ENCODE measurements at regions not wholly inside any gene's neighbourhood (a gene's known extent, or its start where the extent isn't known, plus 50 kb on each side); places are given as distances from the start of the nearest gene placed in this dataset.
A peak's percentile ranks its signal among the peaks of the same experiment; 100 is the strongest.

DNA sequence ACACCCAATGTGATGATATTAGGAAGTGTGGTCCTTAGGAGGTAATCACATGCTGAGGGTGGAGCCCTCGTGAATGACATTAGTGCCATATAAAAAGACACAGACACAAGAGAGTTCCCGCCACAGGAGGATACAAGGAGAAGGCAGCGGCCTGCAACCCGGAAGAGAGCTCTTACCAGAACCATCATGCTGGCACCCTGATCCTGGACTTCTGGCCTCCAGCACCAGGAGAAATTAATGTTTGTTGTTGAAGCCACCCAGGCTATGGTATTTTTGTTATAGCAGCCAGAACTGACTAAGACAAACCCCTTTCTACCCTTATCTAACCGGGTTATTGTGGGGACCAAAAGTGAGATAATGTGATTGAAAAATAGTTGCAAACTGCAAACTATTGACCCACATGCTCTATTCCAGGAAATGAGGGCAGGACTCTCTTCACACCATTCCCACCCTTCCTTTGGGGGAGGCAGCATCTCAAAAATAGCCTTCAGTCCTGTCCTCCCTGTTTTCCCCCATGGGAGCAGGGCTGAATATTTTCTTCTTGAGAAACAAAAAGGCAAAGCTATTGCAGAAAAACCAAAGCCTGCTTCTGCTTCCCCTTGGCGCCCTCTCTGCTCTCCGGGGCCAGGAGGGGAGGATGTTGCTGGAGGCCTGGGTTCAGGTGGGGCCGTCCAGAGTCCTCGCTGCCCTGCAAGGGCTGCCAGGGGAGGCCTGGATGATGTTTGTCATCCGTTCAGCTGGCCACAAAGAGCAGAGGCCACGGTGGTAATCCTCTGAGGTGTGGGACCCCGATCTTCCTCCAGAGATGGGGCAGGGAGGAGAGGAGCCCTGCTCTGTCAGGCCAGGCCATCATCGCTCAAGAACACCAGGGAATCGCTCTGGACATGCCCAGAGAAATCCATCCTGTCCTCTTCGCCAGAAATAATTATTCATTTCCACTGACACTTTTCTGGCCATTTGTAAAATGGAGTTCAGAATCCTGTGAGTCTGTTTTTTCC, 73.8 kb upstream of the HAAO start:
- peaks cover 1% of the 10 kb centered on the region for H3K27me3 Mint-ChIP-seq (ENCODE audit: low read depth)
- H3K9me3 Mint-ChIP-seq = peaks cover 11% of the 10 kb centered on the region
- no peaks in the 10 kb centered on the region for H3K4me1 Mint-ChIP-seq (ENCODE audit: low read depth)
- ATAC-seq (no peak), DNase-seq (no peak)
- no peak overlapping the region for H3K4me3 Mint-ChIP-seq
- no peaks in the 10 kb centered on the region for H3K36me3 Mint-ChIP-seq (ENCODE audit: insufficient read depth)

DNA sequence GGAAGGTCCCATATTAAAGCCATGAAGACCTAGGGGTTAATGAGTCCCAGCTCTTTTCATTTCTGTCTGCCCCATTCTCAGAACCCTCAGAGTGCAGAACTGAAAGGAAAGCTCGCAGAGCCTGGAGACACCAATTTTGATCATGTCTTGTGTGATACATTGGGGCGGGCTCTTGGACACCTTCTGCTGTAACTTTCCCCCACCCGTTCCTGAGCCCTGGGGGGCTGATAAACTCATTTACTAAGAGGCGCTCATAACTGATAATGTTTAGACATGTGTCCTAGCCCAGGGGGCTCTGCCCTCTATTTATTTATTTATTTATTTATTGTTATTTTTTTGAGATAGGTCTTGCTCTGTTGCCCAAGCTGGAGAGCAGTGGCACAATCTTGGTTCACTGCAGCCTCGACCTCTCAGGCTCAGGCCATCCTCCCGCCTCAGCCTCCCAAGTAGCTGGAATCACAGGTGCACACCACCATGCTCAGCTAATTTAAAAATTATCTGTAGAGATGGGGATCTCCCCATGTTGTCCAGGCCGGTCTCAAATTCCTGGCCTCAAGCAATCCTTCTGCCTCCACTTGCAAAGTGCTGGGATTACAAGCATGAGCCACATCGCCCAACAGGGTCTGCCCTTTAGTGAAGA, 72.4 kb upstream of the HAAO start:
- Mint-ChIP-seq H3K36me3 (ENCODE audit: insufficient read depth) (no peaks in the 10 kb centered on the region), H3K4me3 (no peak overlapping the region), H3K4me1 (ENCODE audit: low read depth) (no peaks in the 10 kb centered on the region), H3K9me3 (peaks cover 11% of the 10 kb centered on the region), H3K27me3 (ENCODE audit: low read depth) (peaks cover 3% of the 10 kb centered on the region)
- no peak for DNase-seq
- ATAC-seq = no peak

DNA sequence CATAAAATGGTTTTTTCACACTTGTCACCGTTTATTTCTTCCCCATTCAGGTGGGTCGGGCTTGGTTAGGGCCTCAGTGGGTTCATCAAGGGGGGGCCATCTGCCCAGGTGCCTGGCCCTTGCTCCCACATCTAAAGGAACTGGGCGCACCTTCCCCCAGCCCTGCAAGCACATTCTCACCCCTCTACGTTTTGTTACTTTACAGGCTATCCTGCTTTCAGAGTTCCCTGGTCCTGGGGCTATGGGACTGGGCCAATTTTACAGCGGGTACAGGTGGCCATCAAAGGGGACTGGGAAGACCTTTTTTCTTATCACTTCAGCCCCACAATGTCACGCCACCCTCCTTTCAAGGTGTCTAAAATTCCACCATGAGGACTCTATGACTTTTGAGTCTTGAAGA, 71.8 kb upstream of the HAAO start:
- H3K4me1 Mint-ChIP-seq (ENCODE audit: low read depth) = no peaks in the 10 kb centered on the region
- no peaks in the 10 kb centered on the region for H3K36me3 Mint-ChIP-seq (ENCODE audit: insufficient read depth)
- no peak overlapping the region for H3K4me3 Mint-ChIP-seq
- peaks cover 8% of the 10 kb centered on the region for H3K9me3 Mint-ChIP-seq
- peaks cover 3% of the 10 kb centered on the region for H3K27me3 Mint-ChIP-seq (ENCODE audit: low read depth)
- ATAC-seq (no peak), DNase-seq (no peak)

DNA sequence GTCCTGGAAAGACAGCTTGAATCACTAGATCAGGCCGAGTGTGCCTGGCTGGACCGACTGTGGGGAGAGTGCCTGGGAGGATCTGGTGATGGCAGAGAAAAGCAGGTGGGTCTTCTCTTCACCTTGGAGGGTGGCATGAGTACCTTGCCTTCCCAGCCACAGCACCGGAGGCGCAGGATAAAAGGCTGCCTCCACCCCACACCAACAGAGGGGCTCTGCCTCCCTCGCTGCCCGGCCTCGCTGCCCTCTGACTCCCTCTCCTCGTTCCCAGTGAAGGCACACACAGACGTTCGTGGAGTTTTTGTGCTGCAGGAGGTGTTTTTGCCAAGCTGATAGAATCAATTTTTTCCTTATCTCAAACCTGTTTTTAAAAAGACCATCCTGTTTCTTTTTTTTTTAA, 71.4 kb upstream of the HAAO start:
- Mint-ChIP-seq H3K27me3 (ENCODE audit: low read depth) (peaks cover 3% of the 10 kb centered on the region), H3K36me3 (ENCODE audit: insufficient read depth) (no peaks in the 10 kb centered on the region)
- no peak for ATAC-seq

DNA sequence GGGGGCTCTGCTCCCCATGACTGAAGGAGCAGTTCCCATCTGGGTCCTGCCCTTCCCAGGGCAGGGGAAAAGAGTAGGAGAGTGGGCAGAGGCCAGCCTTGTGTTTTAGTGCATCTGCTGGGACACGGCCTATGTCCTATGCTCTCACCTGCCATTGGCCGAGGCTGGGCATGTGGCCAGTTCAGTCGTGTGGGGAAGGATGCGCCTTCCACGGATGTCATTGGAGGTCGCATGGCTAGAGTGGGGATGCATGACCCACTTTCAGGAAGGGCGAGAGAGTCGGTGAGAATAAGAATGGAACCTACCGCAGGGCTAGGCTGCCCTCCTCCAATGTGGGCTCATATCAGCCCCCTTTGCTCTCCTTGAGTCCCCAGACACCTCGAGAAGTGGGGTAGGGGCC, 70.9 kb upstream of the HAAO start:
- peaks cover 1% of the 10 kb centered on the region for H3K27me3 Mint-ChIP-seq (ENCODE audit: low read depth)
- DNase-seq = no peak
- no peak overlapping the region for H3K4me3 Mint-ChIP-seq
- H3K9me3 Mint-ChIP-seq = peaks cover 4% of the 10 kb centered on the region
- H3K4me1 Mint-ChIP-seq (ENCODE audit: low read depth) = no peaks in the 10 kb centered on the region
- no peak for ATAC-seq
- H3K36me3 Mint-ChIP-seq (ENCODE audit: insufficient read depth) = no peaks in the 10 kb centered on the region

More for the DNA sequence above, 71.4 kb upstream of the HAAO start:
- H3K9me3 Mint-ChIP-seq = peaks cover 6% of the 10 kb centered on the region
- DNase-seq = no peak
- H3K4me3 Mint-ChIP-seq = no peak overlapping the region
- no peaks in the 10 kb centered on the region for H3K4me1 Mint-ChIP-seq (ENCODE audit: low read depth)

DNA sequence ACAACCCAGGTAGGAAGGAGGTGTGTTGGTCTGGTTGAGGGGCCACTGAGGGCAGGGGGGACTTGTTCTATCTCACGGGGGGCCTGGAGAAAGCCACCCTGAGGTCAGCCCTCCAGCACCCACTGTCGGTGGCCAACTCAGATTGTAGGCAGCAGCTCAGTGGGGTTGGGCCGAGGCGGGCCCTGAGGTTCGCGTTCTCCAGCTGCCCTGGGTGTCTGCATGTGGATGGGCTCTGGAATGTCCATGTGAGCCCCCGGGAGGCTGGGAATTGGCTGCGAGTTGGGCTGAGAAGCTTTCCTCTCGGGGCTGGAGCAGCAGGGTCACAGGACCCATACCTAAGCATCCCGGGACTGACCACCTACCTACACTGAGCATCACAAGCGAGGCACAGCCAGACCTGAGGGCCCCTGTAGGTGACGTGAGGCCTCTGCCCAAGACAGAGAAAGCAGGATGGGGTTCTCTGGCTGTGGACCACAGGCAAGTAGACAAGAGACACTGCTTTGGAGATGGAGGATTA, 70.3 kb upstream of the HAAO start:
- Mint-ChIP-seq H3K27me3 (ENCODE audit: low read depth) (peaks cover 1% of the 10 kb centered on the region), H3K36me3 (ENCODE audit: insufficient read depth) (no peaks in the 10 kb centered on the region), H3K4me1 (ENCODE audit: low read depth) (no peaks in the 10 kb centered on the region), H3K4me3 (no peak overlapping the region), H3K9me3 (peaks cover 4% of the 10 kb centered on the region)
- ATAC-seq (no peak), DNase-seq (no peak)

DNA sequence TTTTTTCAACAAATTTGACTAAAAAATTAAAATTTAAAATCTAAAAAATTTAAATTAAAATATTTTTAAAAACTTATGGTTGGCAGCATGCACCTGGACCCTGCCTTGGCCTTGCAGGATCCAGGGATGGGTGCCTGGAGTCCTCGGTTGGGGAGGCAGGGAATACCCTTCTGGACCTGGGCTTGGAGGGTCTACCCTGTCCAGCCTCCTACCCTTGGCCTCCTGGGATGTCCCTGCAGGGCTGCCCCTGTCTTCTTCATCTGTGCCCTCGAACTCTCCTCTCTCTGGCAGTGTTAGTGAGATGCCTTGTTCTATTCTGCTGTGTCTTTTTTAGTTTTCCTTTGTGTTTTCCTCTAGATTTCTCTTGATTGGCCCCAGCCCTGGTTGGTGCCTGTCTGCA, 68.9 kb upstream of the HAAO start:
- H3K27me3 Mint-ChIP-seq (ENCODE audit: low read depth) = peaks cover 1% of the 10 kb centered on the region
- no peaks in the 10 kb centered on the region for H3K4me1 Mint-ChIP-seq (ENCODE audit: low read depth)

DNA sequence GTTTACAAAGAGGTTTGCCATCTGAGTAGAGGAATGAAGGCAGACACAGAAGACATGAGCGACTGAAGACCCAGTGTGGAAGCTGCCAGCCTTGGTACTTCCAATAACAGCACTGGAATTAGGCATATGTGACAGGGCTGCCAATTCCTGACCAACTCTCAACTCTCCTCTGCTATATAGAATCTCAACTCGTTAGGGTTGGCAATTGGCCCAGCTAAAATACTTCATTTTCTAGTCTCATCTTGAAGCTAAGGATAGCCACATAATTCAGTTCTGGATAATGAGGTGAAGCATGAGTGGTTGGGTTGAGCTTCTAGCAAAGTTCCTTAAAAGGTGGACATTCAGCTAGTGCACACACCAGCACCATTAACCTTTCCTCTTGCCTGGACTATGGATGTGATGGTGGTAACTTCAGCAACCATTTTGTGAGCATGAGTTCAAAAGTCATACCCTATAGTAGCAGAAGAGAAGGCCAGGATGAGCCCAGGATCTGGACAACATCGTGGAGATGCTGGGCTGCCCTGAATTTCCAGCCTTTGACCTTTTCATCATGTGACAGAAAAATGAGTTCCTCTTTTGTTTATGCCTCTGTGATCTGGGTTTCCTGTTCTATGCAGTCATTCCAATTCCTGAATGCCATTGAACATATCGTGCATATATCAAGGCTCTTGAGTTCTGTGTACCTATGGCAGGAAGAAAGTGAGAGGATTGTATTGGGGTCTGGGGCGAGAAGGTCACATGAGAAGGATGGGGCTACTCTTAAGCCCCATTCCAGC, 68.1 kb upstream of the HAAO start:
- no peak for DNase-seq
- no peaks in the 10 kb centered on the region for H3K4me1 Mint-ChIP-seq (ENCODE audit: low read depth)
- H3K36me3 Mint-ChIP-seq (ENCODE audit: insufficient read depth) = no peaks in the 10 kb centered on the region
- H3K27me3 Mint-ChIP-seq (ENCODE audit: low read depth) = peaks cover 1% of the 10 kb centered on the region
- ATAC-seq = no peak
- no peak overlapping the region for H3K4me3 Mint-ChIP-seq
- H3K9me3 Mint-ChIP-seq = peaks cover 4% of the 10 kb centered on the region

More for the DNA sequence above, 68.9 kb upstream of the HAAO start:
- ATAC-seq (no peak), DNase-seq (no peak)
- no peaks in the 10 kb centered on the region for H3K36me3 Mint-ChIP-seq (ENCODE audit: insufficient read depth)
- peaks cover 4% of the 10 kb centered on the region for H3K9me3 Mint-ChIP-seq
- no peak overlapping the region for H3K4me3 Mint-ChIP-seq

DNA sequence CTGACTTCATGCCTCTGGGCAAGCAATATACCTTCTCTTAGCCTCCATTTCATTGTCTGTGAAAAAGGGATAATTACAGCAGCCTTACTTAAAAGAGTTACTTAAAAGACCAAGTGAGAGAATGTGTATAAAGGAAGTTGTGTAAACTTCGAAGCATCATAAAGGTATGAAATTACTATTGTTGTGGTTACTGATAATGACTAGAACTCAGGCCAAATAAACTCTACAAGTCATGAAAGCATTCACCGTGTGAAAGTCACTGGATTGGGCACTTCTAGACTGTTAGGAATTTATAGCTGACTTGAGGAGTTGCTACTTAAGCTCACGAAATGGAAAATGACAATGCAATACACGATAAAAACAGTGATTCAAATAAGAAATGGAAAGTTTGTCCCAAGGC, 67.4 kb upstream of the HAAO start:
- DNase-seq = no peak
- ATAC-seq = no peak
- Mint-ChIP-seq H3K36me3 (ENCODE audit: insufficient read depth) (no peaks in the 10 kb centered on the region), H3K27me3 (ENCODE audit: low read depth) (peaks cover 1% of the 10 kb centered on the region), H3K4me3 (no peak overlapping the region), H3K9me3 (peaks cover 4% of the 10 kb centered on the region), H3K4me1 (ENCODE audit: low read depth) (no peaks in the 10 kb centered on the region)

DNA sequence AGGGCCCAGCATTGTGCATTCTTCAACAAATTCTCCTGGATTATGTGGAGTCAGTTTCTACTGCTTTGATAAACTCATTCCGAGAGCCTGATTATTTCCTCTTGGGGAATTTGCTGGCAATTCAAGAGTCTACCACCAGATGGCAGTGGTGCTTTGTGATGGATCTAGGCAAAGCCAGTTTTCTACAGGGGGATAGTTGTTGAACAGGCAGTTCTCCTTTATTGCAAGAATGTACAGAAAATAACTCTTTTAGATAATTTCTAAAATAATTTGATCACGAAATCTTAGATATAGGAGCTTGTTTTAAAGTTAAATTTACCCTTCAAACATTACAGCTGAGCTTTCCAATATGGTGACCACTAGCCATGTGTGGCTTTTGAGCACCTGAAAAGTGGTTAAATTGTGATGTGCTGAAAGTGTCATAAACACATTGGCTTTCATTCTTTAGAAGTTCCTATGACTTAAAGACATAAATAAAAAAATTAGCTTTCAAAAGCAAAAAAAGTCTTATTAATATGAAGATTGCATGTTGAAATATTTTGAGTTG, 66.7 kb upstream of the HAAO start:
- ATAC-seq = peak in 1 of 2 donors; percentile 35
- Mint-ChIP-seq H3K4me3 (no peak overlapping the region), H3K9me3 (peaks cover 4% of the 10 kb centered on the region)

DNA sequence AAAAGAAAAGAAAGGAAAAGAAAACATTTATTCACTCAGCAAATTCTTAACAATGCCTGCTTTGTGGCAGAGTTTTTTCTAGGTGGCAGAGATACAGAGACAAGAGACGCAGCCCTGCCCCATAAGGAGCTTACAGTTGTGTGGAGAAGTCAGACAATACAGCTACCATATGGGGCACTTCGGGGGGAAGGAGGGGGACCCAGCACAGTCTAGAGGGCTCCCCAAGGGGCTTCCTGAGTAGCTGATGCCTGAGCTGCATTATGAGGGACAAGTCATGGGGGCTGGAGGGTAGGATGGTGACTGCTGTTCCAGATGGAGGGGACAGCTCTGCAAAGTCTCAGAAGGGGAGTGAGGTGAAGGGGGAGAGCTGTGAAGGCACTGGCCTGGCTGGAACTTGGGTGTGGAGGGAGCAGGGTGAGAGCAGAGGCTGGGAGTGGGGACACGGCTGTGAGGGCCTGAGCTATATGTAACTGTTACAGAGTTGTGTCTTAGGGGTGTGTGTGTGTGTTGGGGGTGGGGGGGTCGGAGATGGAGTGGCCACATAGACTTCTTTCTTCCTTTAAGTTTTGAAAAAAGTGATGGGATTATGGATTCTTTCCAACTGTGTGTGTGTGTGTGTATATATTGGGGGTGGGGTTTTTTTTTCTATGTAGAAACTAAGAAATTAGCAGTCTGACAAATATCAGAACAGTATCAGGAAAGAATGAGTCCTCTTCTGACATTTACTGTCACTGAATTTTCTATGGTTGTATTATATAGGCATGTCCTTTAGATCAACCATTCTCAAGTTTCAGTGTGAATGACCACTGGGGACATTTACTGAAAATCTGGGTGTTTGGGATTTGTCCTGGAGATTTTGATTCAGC, 66.0 kb upstream of the HAAO start:
- no peak overlapping the region for H3K4me3 Mint-ChIP-seq
- peak in 1 of 2 donors; percentile 9 for ATAC-seq

More for the DNA sequence above, 66.7 kb upstream of the HAAO start:
- H3K27me3 Mint-ChIP-seq (ENCODE audit: low read depth) = peaks cover 1% of the 10 kb centered on the region
- DNase-seq = peak; percentile 64
- H3K36me3 Mint-ChIP-seq (ENCODE audit: insufficient read depth) = no peaks in the 10 kb centered on the region
- H3K4me1 Mint-ChIP-seq (ENCODE audit: low read depth) = no peaks in the 10 kb centered on the region

DNA sequence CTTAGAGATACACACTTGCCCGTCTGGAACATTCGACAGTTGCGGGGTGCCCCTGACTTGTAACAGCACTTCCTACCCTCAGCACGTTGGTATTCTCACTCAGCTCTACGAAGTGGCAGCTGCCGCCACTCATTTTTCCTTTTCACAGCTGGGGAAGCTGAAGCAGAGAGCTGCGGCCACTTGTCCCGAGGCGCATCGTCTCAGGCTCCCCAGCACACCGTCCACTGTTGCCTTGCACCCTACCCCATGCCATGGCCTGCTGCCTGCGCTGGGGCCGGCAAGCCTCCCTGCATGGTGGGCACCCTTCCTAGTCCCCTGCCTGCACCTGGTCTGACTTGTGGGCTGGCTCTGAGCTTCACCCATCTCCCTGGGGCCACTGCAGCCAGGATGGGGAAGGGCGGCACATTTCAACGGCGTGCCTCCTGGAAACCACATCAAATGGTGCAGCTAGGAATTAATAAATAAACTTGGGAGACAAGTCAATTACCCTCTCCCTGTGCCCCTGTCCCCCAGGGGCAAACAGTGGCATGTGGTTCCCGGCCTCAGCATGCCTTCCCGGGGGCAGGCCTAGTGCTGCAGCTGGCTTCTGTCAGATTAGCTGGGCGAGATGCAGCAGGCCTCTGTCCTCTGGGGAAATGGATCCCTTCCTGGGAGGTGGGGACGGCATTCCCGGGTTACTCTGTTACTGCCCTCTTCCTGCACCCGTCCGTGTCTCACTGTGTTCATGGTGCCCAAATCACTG, 64.7 kb upstream of the HAAO start:
- ATAC-seq = no peak
- Mint-ChIP-seq H3K27me3 (ENCODE audit: low read depth) (peaks cover 1% of the 10 kb centered on the region), H3K4me1 (ENCODE audit: low read depth) (no peaks in the 10 kb centered on the region), H3K9me3 (peaks cover 4% of the 10 kb centered on the region), H3K36me3 (ENCODE audit: insufficient read depth) (no peaks in the 10 kb centered on the region), H3K4me3 (no peak overlapping the region)
- DNase-seq = no peak

More for the DNA sequence above, 66.0 kb upstream of the HAAO start:
- Mint-ChIP-seq H3K27me3 (ENCODE audit: low read depth) (peaks cover 1% of the 10 kb centered on the region), H3K36me3 (ENCODE audit: insufficient read depth) (no peaks in the 10 kb centered on the region), H3K9me3 (peaks cover 4% of the 10 kb centered on the region), H3K4me1 (ENCODE audit: low read depth) (no peaks in the 10 kb centered on the region)
- no peak for DNase-seq
